ENCODE measurements at regions not wholly inside any gene's neighbourhood (a gene's known extent, or its start where the extent isn't known, plus 50 kb on each side); places are given as distances from the start of the nearest gene placed in this dataset.

- TF ChIP-seq, protein P1, sequence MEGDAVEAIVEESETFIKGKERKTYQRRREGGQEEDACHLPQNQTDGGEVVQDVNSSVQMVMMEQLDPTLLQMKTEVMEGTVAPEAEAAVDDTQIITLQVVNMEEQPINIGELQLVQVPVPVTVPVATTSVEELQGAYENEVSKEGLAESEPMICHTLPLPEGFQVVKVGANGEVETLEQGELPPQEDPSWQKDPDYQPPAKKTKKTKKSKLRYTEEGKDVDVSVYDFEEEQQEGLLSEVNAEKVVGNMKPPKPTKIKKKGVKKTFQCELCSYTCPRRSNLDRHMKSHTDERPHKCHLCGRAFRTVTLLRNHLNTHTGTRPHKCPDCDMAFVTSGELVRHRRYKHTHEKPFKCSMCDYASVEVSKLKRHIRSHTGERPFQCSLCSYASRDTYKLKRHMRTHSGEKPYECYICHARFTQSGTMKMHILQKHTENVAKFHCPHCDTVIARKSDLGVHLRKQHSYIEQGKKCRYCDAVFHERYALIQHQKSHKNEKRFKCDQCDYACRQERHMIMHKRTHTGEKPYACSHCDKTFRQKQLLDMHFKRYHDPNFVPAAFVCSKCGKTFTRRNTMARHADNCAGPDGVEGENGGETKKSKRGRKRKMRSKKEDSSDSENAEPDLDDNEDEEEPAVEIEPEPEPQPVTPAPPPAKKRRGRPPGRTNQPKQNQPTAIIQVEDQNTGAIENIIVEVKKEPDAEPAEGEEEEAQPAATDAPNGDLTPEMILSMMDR (IDR thresholded peaks at IDR 0.05) = no peak
- TF ChIP-seq POLR2A (IDR thresholded peaks at IDR 0.05) = no peak
Measured at GRCh38 chr4:181578911-181579310, 664.3 kb upstream of the TENM3 start.

Data from vagina (tissue), 2 donors.